Body of pancreas (tissue), 4 donors: ENCODE measurements at regions not wholly inside any gene's neighbourhood (a gene's known extent, or its start where the extent isn't known, plus 50 kb on each side); places are given as distances from the start of the nearest gene placed in this dataset.

Experiments
- POLR2A ChIP-seq, 3 donors: fragments of 450-650 bp; IDR thresholded peaks; one replicate each; pipeline ENCODE4 v1.6.1; 2016; ENCODE audit warnings: antibody characterized with exemption in 3 of 3, mild to moderate bottlenecking in 2 of 3
- TF ChIP-seq, protein P1 (sequence below), 7 experiments: fragments of 450-650 bp in 4 of 7; fragments of 200-600 bp in 3 of 7; sonication (generic) in 3 of 7; IDR thresholded peaks; one replicate each; pipeline ENCODE4 v1.5.1; 2016 to 2019; ENCODE audit warnings: antibody characterized with exemption in 7 of 7

DNA sequence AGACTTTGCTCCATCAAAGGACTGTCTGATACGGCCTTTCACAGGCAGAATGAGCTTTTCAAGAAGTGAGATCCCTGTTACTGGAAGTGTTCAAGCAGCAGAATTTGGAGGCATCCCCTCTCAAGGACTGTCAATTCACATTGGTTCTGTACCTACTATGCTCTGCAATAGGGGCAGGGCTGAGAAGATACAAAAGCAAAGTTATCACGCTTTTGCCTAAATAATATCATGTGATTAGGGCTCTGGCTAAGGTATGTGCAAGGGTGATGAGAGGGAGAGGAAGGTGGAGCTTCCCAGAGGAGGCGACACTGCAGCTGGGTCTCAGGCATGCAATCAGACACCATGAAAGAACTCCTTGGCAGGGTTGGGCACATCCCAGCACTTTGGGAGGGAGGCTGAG lies 80.2 kb upstream of the PIM1 start:
- TF ChIP-seq, protein P1, sequence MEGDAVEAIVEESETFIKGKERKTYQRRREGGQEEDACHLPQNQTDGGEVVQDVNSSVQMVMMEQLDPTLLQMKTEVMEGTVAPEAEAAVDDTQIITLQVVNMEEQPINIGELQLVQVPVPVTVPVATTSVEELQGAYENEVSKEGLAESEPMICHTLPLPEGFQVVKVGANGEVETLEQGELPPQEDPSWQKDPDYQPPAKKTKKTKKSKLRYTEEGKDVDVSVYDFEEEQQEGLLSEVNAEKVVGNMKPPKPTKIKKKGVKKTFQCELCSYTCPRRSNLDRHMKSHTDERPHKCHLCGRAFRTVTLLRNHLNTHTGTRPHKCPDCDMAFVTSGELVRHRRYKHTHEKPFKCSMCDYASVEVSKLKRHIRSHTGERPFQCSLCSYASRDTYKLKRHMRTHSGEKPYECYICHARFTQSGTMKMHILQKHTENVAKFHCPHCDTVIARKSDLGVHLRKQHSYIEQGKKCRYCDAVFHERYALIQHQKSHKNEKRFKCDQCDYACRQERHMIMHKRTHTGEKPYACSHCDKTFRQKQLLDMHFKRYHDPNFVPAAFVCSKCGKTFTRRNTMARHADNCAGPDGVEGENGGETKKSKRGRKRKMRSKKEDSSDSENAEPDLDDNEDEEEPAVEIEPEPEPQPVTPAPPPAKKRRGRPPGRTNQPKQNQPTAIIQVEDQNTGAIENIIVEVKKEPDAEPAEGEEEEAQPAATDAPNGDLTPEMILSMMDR (IDR thresholded peaks at IDR 0.05): no peak
- TF ChIP-seq POLR2A (IDR thresholded peaks at IDR 0.05): no peak
